Heart right ventricle (tissue), 16 donors: ENCODE measurements at regions not wholly inside any gene's neighbourhood (a gene's known extent, or its start where the extent isn't known, plus 50 kb on each side); places are given as distances from the start of the nearest gene placed in this dataset.

Experiments used
- ATAC-seq, 8 donors: fragments of 200-7000 bp; cut with Tn5 transposase; one replicate each; pipeline ENCODE4 v1.9.1; 2020; ENCODE audit warnings: mild to moderate bottlenecking in 8 of 8, moderate library complexity in 8 of 8, moderate number of reproducible peaks in 1 of 8
- DNase-seq, 2 donors: peaks; one replicate each; pipeline ENCODE4 v3.0.0-alpha.2; 2020
- H3K27ac ChIP-seq, 10 donors: fragments of 200-600 bp; sonication (generic) in 2 of 10; one replicate each; pipeline versions ENCODE4 v1.5.0 to v1.8.0; 2020 to 2022; ENCODE audit warnings: mild to moderate bottlenecking in 3 of 10
- H3K27me3 ChIP-seq, 7 donors: fragments of 200-600 bp; one replicate each; pipeline ENCODE4 v1.8.0; 2021 to 2022; ENCODE audit warnings: mild to moderate bottlenecking in 2 of 7
- H3K36me3 ChIP-seq, 9 donors: fragments of 200-600 bp; sonication (generic) in 1 of 9; one replicate each; pipeline versions ENCODE4 v1.5.0 to v1.8.0; 2020 to 2022; ENCODE audit warnings: mild to moderate bottlenecking in 2 of 9
- H3K4me1 ChIP-seq, 9 donors: fragments of 200-600 bp; sonication (generic) in 1 of 9; one replicate each; pipeline versions ENCODE4 v1.5.0 to v1.8.0; 2020 to 2022; ENCODE audit warnings: mild to moderate bottlenecking in 4 of 9
- H3K4me3 ChIP-seq, 10 donors: fragments of 200-600 bp; sonication (generic) in 2 of 10; one replicate each; pipeline versions ENCODE4 v1.5.0 to v1.8.0; 2020 to 2022; ENCODE audit warnings: mild to moderate bottlenecking in 7 of 10, moderate library complexity in 2 of 10
- H3K9me3 ChIP-seq, 11 donors: fragments of 200-600 bp in 10 of 11; sonication (generic) in 2 of 11; one replicate each; pipeline versions ENCODE4 v1.5.0 to v1.8.0; 2013 to 2022; ENCODE audit warnings: mild to moderate bottlenecking in 2 of 11, control low read depth in 1 of 11, moderate library complexity in 1 of 11
- whole genome bisulfite sequencing, 2 donors: extraction: QIAGEN DNeasy Blood & Tissue Kit; methylation state at CpG; one replicate each; pipeline ENCODE4 v1.1.7; 2013; ENCODE audit warnings: inconsistent platforms in 1 of 2; 5-methylcytosine and 5-hydroxymethylcytosine counted together
- intact Hi-C, 10 donors: fragments of 100-400 bp; cut with DNase I; formaldehyde crosslinking; loops; one replicate each; pipeline versions ENCODE4 v1.11.1 to v1.14.2; 2022
- TF ChIP-seq, protein P1 (sequence below), 9 donors: fragments of 200-600 bp; sonication (generic) in 2 of 9; IDR thresholded peaks; one replicate each; pipeline versions ENCODE4 v1.5.0 to v1.8.0; 2021 to 2022; ENCODE audit warnings: antibody characterized with exemption in 9 of 9, mild to moderate bottlenecking in 5 of 9, moderate library complexity in 1 of 9
- donor health status: Arrhythmogenic right ventricular cardiomyopathy.
- donor health status: ischemic (EF 13 %, LVEDD 7.1; RV severe dilation, severe dysfunction).
- donor health status: healthy with polysubstance abuse.
- donor health status: DM: no; HTN: yes; CAD: no.
- donor health status: DM: no; HTN: no; CAD: no.
- donor health status: ischemic (EF 25% LVEDD 6.9; RV normal size, moderate dysfunction).
- donor health status: ischemic (EF 25% LVEDD 5.7; RV mildly dilated, moderate dysfunction).
- donor health status: healthy.
- donor health status: DM: yes; HTN: yes; CAD: no.
- donor health status: Ischemic cardiomyopathy.
- donor health status: ischemic (EF 35%, LVEDD 5.7; RV mildly dilated, moderate dysfunction).
- donor health status: nonischemic (EF 11% LVEDD 7.7; RV severe dilation, severe dysfunction).
- donor health status: DM: yes; HTN: yes; CAD: no.
- donor health status: PGD.
- donor health status: ischemic (EF 29% LVEDD 5.4; RV normal size, mild dysfunction).
- donor health status: nonischemic (EF 23%, LVEDD 6.1; RV moderate dilation, normal function).

DNA sequence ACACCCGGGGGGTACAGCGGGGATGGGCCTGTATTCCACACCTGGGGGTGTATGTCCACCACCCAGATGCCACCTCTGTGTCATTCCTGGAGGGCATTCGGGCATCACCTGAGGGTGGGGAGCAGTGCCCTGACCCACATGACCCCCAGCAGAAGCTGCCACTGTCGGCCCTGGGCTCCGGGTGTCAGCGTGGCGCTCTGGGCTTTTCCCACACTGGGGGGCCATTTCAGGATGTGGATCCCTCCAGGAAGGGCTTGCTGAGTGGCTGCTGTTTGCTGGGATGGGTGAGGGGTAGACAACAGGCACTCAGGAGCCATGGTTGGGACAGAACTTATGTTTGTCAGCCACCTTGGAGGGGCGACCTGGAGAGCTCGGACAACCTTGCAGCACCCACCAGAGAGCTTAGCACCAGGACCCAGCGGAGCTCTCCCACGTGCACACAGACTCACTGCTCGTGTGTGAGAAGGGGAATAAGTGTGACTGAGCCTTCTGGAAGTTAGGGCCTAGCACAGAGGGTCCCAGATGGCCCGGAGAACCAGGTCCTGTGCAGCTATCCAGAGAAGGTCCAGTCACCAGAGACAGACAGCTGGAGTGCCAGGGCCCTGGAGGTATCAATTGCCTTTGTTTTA, 102.7 kb downstream of the METRNL start:
- DNase-seq (no peak), ATAC-seq (no peak)
- Histone ChIP-seq H3K4me3 (no peak overlapping the region), H3K4me1 (peaks cover 0 to 29% (median 13%) of the 10 kb centered on the region in 9 donors), H3K36me3 (no peaks in the 10 kb centered on the region), H3K9me3 (no peaks in the 10 kb centered on the region), H3K27me3 (no peaks in the 10 kb centered on the region), H3K27ac (peak overlapping the region in 2 of 10 donors; percentile 31 to 64)
- TF ChIP-seq, protein P1, sequence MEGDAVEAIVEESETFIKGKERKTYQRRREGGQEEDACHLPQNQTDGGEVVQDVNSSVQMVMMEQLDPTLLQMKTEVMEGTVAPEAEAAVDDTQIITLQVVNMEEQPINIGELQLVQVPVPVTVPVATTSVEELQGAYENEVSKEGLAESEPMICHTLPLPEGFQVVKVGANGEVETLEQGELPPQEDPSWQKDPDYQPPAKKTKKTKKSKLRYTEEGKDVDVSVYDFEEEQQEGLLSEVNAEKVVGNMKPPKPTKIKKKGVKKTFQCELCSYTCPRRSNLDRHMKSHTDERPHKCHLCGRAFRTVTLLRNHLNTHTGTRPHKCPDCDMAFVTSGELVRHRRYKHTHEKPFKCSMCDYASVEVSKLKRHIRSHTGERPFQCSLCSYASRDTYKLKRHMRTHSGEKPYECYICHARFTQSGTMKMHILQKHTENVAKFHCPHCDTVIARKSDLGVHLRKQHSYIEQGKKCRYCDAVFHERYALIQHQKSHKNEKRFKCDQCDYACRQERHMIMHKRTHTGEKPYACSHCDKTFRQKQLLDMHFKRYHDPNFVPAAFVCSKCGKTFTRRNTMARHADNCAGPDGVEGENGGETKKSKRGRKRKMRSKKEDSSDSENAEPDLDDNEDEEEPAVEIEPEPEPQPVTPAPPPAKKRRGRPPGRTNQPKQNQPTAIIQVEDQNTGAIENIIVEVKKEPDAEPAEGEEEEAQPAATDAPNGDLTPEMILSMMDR (IDR thresholded peaks at IDR 0.05), result no peak
- intact Hi-C loops, result no loop called here
- WGBS, 2 donors, result 91 to 93% methylated on average over 13 of the region's 13 CpGs

DNA sequence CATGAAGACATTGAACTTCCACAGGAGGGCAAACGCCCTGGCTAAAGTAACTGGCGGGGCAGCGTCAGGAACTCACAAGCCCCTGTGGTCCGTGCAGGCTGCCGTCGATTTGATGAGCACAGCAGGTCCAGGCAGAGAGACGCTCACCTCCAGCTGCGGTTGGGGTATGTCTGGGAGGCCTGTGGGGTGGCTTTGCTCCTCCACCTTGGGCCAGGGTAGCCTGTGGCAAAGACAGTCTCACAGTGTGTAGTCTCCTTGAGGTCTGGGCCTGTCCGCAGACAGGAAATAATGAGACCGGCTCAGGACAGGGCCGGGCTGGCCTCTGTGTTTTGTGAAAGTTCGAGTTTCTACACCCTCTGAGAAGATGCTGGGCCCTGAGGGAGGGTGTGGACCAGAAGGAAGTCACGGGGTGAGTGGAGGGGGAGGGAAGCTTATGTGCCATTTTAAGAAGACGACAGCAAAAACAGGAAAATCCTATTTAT, 103.3 kb downstream of the METRNL start:
- intact Hi-C loops, result no loop called here
- DNase-seq, result peak in 1 of 2 donors; percentile 19
- ATAC-seq, result peak in 6 of 8 donors; percentile 18 to 60 (median 41)
- Histone ChIP-seq H3K27me3 (no peaks in the 10 kb centered on the region), H3K27ac (peak overlapping the region in 3 of 10 donors; percentile 31 to 64 (median 39)), H3K4me3 (no peak overlapping the region), H3K9me3 (peaks cover 0 to under 1% (median 0%) of the 10 kb centered on the region in 11 donors), H3K36me3 (no peaks in the 10 kb centered on the region), H3K4me1 (peaks cover 0 to 29% (median 13%) of the 10 kb centered on the region in 9 donors)
- WGBS, 2 donors, result 72 to 74% methylated on average over 14 of the region's 14 CpGs
- TF ChIP-seq, protein P1 (IDR thresholded peaks at IDR 0.05), result no peak

DNA sequence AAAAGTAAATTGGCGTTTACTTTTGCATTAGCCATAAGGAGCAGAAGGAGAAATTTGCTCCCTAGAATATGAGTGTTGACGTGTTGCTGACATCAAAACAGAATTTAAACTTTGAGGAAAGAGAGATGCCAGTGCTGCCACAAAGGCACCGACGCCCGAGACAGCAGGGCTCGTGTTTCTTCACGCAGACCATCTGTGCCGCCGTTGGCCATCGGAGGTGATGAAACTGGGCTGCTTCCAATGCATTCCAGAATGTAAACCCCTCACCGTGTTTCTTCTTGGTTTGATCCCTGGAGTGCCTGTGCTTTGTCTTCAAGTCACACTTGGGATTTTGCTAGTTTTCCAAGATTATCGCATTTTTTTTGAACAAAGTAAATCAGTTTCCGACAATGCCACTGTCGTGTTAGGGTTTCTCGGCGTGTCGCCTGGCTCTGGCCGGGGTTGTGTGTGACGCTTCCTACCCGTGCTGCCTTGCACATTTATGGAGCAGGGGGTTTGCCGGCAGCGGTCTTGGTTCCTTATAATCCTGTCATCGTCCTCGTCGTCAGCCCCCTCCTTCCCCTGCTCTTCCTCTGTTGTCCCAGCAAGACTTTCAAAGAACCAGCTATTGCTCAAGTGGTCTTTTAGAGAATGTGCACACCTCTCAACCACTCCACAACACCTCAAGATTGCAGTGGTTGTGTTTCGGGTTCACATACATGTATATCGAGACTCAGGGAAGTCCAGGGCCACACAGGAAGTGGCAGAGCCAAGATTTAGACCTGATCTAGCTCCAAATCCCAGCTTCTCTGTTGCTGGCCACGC, 103.9 kb downstream of the METRNL start:
- H3K27me3 ChIP-seq, result no peaks in the 10 kb centered on the region
- peaks cover 0 to 7% (median 6%) of the 10 kb centered on the region in 11 donors for H3K9me3 ChIP-seq
- H3K36me3 ChIP-seq, result no peaks in the 10 kb centered on the region
- intact Hi-C loops, result no loop called here
- 73 to 75% methylated on average over 28 of the region's 28 CpGs for WGBS, 2 donors
- TF ChIP-seq, protein P1 (IDR thresholded peaks at IDR 0.05), result no peak
- H3K4me3 ChIP-seq, result no peak overlapping the region
- peak overlapping the region in 2 of 10 donors; percentile 39 to 64 for H3K27ac ChIP-seq
- H3K4me1 ChIP-seq, result peaks cover 0 to 29% (median 13%) of the 10 kb centered on the region in 9 donors
- no peak for ATAC-seq
- no peak for DNase-seq

DNA sequence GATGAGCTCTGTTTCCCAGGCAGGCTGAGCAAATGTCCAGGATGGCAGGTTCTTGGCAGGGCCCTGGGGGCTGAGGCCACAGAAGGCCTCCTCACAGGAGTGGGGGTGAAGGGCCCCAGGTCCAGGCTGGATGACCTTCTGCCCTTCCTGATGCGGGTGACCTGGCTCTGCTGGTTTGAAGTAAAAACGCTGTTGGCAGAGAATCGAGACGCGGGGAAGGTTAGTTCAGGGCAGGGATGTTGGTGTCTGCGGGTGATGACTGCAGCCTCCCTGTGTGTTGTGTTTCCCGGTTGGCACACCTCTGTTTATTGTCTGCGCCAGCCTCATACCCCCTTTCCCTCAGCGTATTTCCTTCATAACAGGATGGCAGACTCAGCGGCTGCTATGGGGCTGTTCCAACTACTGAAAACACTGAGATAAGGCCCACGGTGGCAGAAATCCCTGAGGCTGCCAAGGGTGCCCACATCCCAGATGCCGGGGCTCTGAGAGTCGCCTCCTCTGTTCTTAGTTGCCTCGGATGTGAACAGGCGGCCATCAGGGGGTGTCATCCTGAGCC, 104.6 kb downstream of the METRNL start:
- ATAC-seq (peak in 7 of 8 donors; percentile 13 to 62 (median 43)), DNase-seq (peak in 1 of 2 donors; percentile 18)
- peak overlapping the region in 1 of 10 donors; percentile 27 for H3K27ac ChIP-seq
- WGBS, 2 donors, result 55 to 60% methylated on average over 15 of the region's 15 CpGs
- H3K9me3 ChIP-seq, result peaks cover 0 to 10% (median 8%) of the 10 kb centered on the region in 11 donors
- intact Hi-C loops, result no loop called here
- H3K27me3 ChIP-seq, result no peaks in the 10 kb centered on the region
- no peaks in the 10 kb centered on the region for H3K36me3 ChIP-seq
- peaks cover 0 to 29% (median 13%) of the 10 kb centered on the region in 9 donors for H3K4me1 ChIP-seq
- TF ChIP-seq, protein P1 (IDR thresholded peaks at IDR 0.05), result no peak
- no peak overlapping the region for H3K4me3 ChIP-seq
